VCaP (cell line): ENCODE measurements at regions not wholly inside any gene's neighbourhood (a gene's known extent, or its start where the extent isn't known, plus 50 kb on each side); places are given as distances from the start of the nearest gene placed in this dataset.

ENCODE experiments used
- H3K27ac ChIP-seq: fragments of 450-650 bp; 2 replicates; pipeline ENCODE4 v1.5.1; 2017
- CTCF ChIP-seq: fragments of 450-650 bp; conservative IDR thresholded peaks from 2 replicates; pipeline ENCODE4 v1.5.1; 2017; ENCODE audit warnings: mild to moderate bottlenecking, moderate library complexity

- no peak overlapping the region for H3K27ac ChIP-seq
- no peak for TF ChIP-seq CTCF
These were observed 57.3 kb upstream of the STUM start for GRCh38 chr1:226491093-226491850.

DNA sequence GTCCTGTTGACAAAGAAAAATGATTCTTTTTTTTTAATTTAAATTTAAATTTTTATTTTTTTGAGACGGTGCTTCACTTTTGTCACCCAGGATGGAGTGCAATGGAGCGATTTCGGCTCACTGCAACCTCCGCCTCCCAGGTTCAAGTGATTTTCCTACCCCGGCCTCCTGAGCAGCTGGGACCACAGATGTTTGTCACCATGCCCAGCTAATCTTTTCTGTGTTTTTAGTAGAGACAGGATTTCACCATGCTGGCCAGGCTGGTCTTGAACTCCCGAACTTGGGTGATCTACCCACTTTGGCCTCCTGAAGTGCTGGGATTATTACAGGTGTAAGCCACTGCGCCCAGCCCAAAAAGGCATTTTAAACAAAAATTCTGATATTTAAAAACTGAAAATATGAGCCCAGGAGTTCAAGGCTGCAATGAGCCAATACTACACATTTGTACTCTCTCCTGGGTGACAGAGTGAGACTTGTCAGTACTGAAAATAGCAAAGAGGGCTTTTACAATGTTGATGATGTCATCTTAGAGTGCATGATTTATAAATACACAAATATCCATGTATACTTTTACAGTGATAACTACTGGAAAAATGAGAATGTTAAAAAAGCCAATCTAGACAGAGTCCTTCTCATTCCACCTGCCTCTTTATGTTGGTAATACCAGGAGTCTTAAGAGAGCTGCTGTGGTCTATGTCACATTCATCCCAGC is 56.0 kb upstream of the STUM start:
- H3K27ac ChIP-seq: no peak overlapping the region
- TF ChIP-seq CTCF: no peak

DNA sequence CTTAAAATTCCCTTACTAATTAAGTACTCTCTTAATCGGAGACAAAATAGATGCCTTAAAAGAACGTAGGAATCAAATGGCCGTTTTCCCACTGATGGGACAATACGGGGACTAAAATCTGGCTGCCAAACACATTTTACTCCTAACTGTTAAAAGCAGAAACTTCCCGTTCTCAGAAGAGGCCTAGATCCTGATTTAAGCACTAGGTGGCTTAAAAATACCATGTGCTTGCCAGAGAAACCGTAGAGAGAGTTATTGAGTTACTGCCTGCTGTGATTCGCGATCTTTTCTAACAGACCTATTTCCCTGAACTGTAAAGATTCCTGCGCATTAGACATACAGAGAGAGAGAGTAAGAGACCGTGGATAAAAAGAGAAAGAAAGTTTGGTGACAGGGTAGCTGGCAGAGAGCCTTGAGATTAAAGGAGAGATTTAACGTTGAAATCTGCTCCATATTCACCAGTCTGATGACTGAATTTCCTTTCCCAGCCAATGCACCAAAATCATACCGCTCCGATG is 54.4 kb upstream of the STUM start:
- no peak overlapping the region for H3K27ac ChIP-seq
- no peak for TF ChIP-seq CTCF

DNA sequence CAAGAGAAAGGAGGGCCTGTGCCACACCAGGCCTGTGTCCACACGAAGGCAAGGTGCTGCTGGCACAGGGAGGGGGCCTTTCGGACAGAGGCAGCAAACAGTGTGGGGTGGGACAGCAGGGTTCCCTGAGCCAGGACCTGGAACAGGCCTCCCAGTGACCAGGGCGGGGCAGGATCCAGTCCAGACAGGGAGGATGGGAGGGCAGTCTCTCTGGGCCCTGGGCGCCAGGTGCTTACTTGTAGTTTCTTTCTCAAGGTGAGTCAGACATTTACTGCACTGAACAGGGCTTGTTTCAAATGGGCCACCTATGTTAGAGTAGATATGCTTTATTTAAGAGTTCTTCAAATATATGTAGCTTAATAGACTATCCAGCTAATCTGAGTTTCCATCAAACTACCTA is 52.8 kb upstream of the STUM start:
- TF ChIP-seq CTCF: no peak
- H3K27ac ChIP-seq: no peak overlapping the region

DNA sequence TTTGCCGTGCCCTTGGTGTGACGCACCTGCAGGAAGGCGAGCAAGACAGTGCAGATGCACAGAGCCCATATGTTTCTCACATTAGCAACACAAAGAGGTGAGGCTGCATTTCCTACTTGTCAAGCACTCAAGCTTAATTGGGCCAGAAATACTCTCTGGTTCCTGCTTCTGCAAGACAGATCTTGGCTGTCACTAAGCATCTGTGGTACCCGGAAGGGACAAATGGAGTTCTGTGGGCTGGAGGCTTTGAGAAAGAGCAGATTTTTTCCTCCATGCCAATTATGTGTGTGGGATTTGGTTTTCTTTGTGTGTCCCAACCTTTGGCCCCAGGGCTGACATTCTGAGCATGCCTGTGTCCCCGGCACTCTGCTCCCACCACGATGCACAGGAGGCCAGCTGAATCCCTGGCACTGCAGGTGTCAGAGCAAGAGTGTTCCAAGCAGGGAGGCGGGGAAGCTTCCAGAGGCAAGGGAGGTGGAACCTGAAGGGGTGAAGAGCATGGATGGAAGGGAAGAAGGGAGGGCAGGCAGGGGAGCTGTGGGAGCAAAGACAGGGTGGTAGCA is 52.0 kb upstream of the STUM start:
- H3K27ac ChIP-seq: no peak overlapping the region
- TF ChIP-seq CTCF: no peak

DNA sequence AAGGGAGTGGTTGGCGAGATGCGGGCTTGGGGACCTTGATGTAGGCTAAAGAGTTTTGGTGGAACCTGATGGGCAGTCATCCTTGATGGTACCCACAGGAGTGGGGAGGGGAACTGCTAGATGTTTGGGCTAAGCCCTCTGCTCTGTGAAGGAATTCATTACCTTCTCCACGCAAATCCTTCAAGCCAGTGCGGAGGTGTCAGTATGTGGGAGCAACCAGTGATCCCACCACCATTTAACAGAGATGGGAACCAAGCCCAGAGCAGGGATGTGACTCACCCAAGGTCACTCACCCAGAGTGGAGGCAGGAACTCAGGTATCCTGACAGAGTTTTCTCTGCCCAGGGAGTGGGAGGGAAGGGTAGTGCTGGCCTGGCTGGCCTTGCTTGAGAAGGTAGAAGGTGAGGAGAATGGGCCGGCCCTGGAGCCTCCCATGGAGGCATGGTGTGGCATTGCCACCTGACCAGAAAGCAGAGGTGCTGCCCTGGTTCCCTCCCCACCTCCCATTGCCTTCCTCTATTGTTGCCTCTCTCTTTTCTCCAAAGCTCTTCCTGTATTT is 51.2 kb upstream of the STUM start:
- TF ChIP-seq CTCF: no peak
- H3K27ac ChIP-seq: no peak overlapping the region

DNA sequence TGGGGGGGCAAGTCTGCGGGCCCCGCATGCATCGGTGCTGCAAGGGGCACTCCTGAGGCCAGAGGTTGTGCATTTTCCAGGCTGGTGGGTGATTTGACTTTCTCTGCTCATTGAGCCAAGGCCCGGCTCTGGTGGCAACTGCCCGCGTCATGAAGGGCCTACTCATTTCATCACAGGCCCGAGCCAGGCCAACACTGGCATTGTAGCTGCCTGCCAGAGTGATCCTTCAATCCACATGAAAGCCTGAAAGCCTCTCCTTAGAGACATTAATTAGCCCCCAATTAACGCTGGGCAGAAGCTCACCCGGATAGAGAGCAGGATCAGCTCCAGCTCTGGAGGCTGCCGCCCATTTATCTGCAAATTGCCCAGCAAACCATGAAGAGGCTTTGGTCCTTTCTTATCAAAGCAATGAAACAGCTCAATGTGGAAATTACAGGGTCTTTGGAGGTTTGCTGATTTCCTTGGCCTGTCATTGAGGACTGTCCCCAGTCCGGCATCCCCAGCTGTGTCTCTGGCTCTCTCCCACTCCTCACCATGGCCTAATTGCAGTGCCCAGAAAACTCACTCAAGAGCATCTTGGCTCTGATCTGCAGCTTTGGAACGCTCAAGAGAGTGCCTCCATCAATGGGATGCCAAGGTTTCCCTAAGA is 50.4 kb upstream of the STUM start:
- no peak overlapping the region for H3K27ac ChIP-seq
- TF ChIP-seq CTCF: no peak
